Mucosa of rectum (tissue), 2 donors: ENCODE measurements at regions not wholly inside any gene's neighbourhood (a gene's known extent, or its start where the extent isn't known, plus 50 kb on each side); places are given as distances from the start of the nearest gene placed in this dataset.
"Not testable (repeated sequence)": the region's sequence is repeated elsewhere in the genome, so short reads cannot be mapped to it uniquely, and the experiment has no call there.

ENCODE experiments used
- H3K27ac ChIP-seq, 2 donors: one replicate each; pipeline ENCODE4 v1.7.0; 2013; ENCODE audit warnings: inconsistent platforms in 2 of 2, low read depth in 2 of 2, low read length in 2 of 2
- H3K27me3 ChIP-seq, 2 donors: one replicate each; pipeline ENCODE4 v1.7.0; 2013; ENCODE audit warnings: low read length in 2 of 2; ENCODE audit not compliant: control insufficient read depth in 2 of 2, insufficient read depth in 2 of 2
- H3K36me3 ChIP-seq, 2 donors: one replicate each; pipeline ENCODE4 v1.7.0; 2013; ENCODE audit warnings: low read length in 2 of 2; ENCODE audit not compliant: control insufficient read depth in 2 of 2, insufficient read depth in 2 of 2
- H3K4me1 ChIP-seq, 2 donors: one replicate each; pipeline ENCODE4 v1.7.0; 2013; ENCODE audit warnings: low read length in 2 of 2, mild to moderate bottlenecking in 1 of 2; ENCODE audit not compliant: control insufficient read depth in 2 of 2, insufficient read depth in 2 of 2
- H3K4me3 ChIP-seq, 2 donors: one replicate each; pipeline ENCODE4 v1.7.0; 2013; ENCODE audit warnings: low read length in 2 of 2
- H3K9ac ChIP-seq, 2 donors: one replicate each; pipeline ENCODE4 v1.7.0; 2013; ENCODE audit warnings: low read length in 2 of 2, low read depth in 1 of 2, mild to moderate bottlenecking in 1 of 2
- H3K9me3 ChIP-seq, 2 donors: one replicate each; pipeline ENCODE4 v1.7.0; 2013; ENCODE audit warnings: low read length in 2 of 2; ENCODE audit not compliant: control insufficient read depth in 2 of 2
- donor health status: healthy.
- donor health status: Normal muscosa, but diverticular disease.

GRCh38 chr12:66744956-66745383 lies 66.1 kb upstream of the GRIP1 start:
- Histone ChIP-seq H3K4me3 (no peak overlapping the region), H3K27me3 (no peaks in the 10 kb centered on the region), H3K4me1 (no peaks in the 10 kb centered on the region), H3K27ac (no peak overlapping the region), H3K9me3 (no peaks in the 10 kb centered on the region), H3K9ac (no peak overlapping the region), H3K36me3 (no peaks in the 10 kb centered on the region)

- H3K4me3 ChIP-seq, result no peak overlapping the region
- no peaks in the 10 kb centered on the region for H3K27me3 ChIP-seq
- no peak overlapping the region for H3K27ac ChIP-seq
- no peaks in the 10 kb centered on the region for H3K36me3 ChIP-seq
- H3K9me3 ChIP-seq, result no peaks in the 10 kb centered on the region
- no peaks in the 10 kb centered on the region for H3K4me1 ChIP-seq
- H3K9ac ChIP-seq, result no peak overlapping the region
These were observed 67.8 kb upstream of the GRIP1 start for GRCh38 chr12:66746489-66747201.

- no peak overlapping the region for H3K4me3 ChIP-seq
- no peak overlapping the region for H3K27ac ChIP-seq
- no peaks in the 10 kb centered on the region for H3K9me3 ChIP-seq
- no peaks in the 10 kb centered on the region for H3K4me1 ChIP-seq
- no peaks in the 10 kb centered on the region for H3K27me3 ChIP-seq
- H3K9ac ChIP-seq, result no peak overlapping the region
- no peaks in the 10 kb centered on the region for H3K36me3 ChIP-seq
These were observed 72.7 kb upstream of the GRIP1 start for GRCh38 chr12:66751432-66752113.

GRCh38 chr12:66753810-66754209 lies 74.9 kb upstream of the GRIP1 start:
- Histone ChIP-seq H3K9me3 (no peaks in the 10 kb centered on the region), H3K9ac (no peak overlapping the region), H3K27ac (no peak overlapping the region), H3K4me3 (no peak overlapping the region), H3K36me3 (no peaks in the 10 kb centered on the region), H3K27me3 (no peaks in the 10 kb centered on the region), H3K4me1 (no peaks in the 10 kb centered on the region)

- Histone ChIP-seq H3K4me1 (no peaks in the 10 kb centered on the region), H3K9me3 (no peaks in the 10 kb centered on the region), H3K27ac (no peak overlapping the region), H3K36me3 (no peaks in the 10 kb centered on the region), H3K27me3 (no peaks in the 10 kb centered on the region), H3K4me3 (no peak overlapping the region), H3K9ac (no peak overlapping the region)
These were observed 77.0 kb upstream of the GRIP1 start for GRCh38 chr12:66755727-66756395.

GRCh38 chr12:66756631-66757030 lies 77.8 kb upstream of the GRIP1 start:
- Histone ChIP-seq H3K27ac (no peak overlapping the region), H3K4me1 (no peaks in the 10 kb centered on the region), H3K9me3 (no peaks in the 10 kb centered on the region), H3K36me3 (no peaks in the 10 kb centered on the region), H3K9ac (no peak overlapping the region), H3K27me3 (no peaks in the 10 kb centered on the region), H3K4me3 (no peak overlapping the region)

GRCh38 chr12:66760122-66760521 lies 81.2 kb upstream of the GRIP1 start:
- H3K9ac ChIP-seq, H3K27me3 ChIP-seq, H3K27ac ChIP-seq, H3K36me3 ChIP-seq, H3K9me3 ChIP-seq, H3K4me3 ChIP-seq, H3K4me1 ChIP-seq: not testable (repeated sequence)

GRCh38 chr12:66763467-66763866 lies 84.6 kb upstream of the GRIP1 start:
- Histone ChIP-seq H3K4me1 (no peaks in the 10 kb centered on the region), H3K4me3 (no peak overlapping the region), H3K36me3 (no peaks in the 10 kb centered on the region), H3K27ac (no peak overlapping the region), H3K27me3 (no peaks in the 10 kb centered on the region), H3K9ac (no peak overlapping the region), H3K9me3 (no peaks in the 10 kb centered on the region)

- no peaks in the 10 kb centered on the region for H3K27me3 ChIP-seq
- H3K36me3 ChIP-seq, result no peaks in the 10 kb centered on the region
- no peak overlapping the region for H3K9ac ChIP-seq
- no peak overlapping the region for H3K4me3 ChIP-seq
- no peaks in the 10 kb centered on the region for H3K9me3 ChIP-seq
- no peaks in the 10 kb centered on the region for H3K4me1 ChIP-seq
- H3K27ac ChIP-seq, result no peak overlapping the region
These were observed 86.3 kb upstream of the GRIP1 start for GRCh38 chr12:66765204-66765603.

- Histone ChIP-seq H3K9ac (no peak overlapping the region), H3K36me3 (no peaks in the 10 kb centered on the region), H3K9me3 (no peaks in the 10 kb centered on the region), H3K4me1 (no peaks in the 10 kb centered on the region), H3K4me3 (no peak overlapping the region), H3K27me3 (no peaks in the 10 kb centered on the region), H3K27ac (no peak overlapping the region)
These were observed 88.7 kb upstream of the GRIP1 start for GRCh38 chr12:66767536-66767935.
